ENCODE measurements at regions not wholly inside any gene's neighbourhood (a gene's known extent, or its start where the extent isn't known, plus 50 kb on each side); places are given as distances from the start of the nearest gene placed in this dataset.

- TF ChIP-seq EZH2 (IDR thresholded peaks at IDR 0.05; ENCODE audit: borderline replicate concordance, insufficient read depth, low read depth, low read length, poor library complexity, severe bottlenecking) (no peak), CTCF (IDR thresholded peaks at IDR 0.05) (no peak)
- no peak overlapping the region for H3K9ac ChIP-seq (ENCODE audit: low read length)
- no peak for DNase-seq
- no peak overlapping the region for H3K4me2 ChIP-seq (replicated peaks; ENCODE audit: low read depth, low read length, poor library complexity, severe bottlenecking)
- ChIA-PET CTCF (no interaction called here), POLR2A (no interaction called here)
- no peak overlapping the region for H3K27ac Mint-ChIP-seq
- no peaks in the 10 kb centered on the region for H3K9me3 ChIP-seq (ENCODE audit: control extremely low read depth in 1 of 3, control insufficient read depth in 2 of 3, insufficient read depth in 1 of 3, low read length in 2 of 3)
- no peaks in the 10 kb centered on the region for H3K9me3 Mint-ChIP-seq (ENCODE audit: insufficient read depth)
- no peak overlapping the region for H3K4me3 ChIP-seq (ENCODE audit: control extremely low read depth in 1 of 5, extremely low read depth in 1 of 5, insufficient read depth in 1 of 5, low read depth in 2 of 5, low read length in 4 of 5)
- H2AFZ ChIP-seq (ENCODE audit: insufficient read depth, low read depth, low read length, poor library complexity, severe bottlenecking): no peak overlapping the region
- H3K79me2 ChIP-seq (ENCODE audit: control insufficient read depth, insufficient read depth, low read length): no peaks in the 10 kb centered on the region
- intact Hi-C loops (cut with micrococcal nuclease): no loop called here
- no peaks in the 10 kb centered on the region for H4K20me1 ChIP-seq (ENCODE audit: control insufficient read depth, insufficient read depth, low read length, poor library complexity, severe bottlenecking)
- ATAC-seq (ENCODE audit: low read depth): no peak
- no peaks in the 10 kb centered on the region for H3K4me1 ChIP-seq (ENCODE audit: control insufficient read depth in 2 of 2, insufficient read depth in 2 of 2, low read length in 2 of 2)
- H3K27me3 ChIP-seq (replicated peaks in 1 of 4; ENCODE audit: control extremely low read depth in 1 of 4, control insufficient read depth in 3 of 4, insufficient read depth in 4 of 4, low read length in 3 of 4): peaks cover 0 to 9% (median 0%) of the 10 kb centered on the region in 4 experiments
- 91% methylated on average over 3 of the region's 3 CpGs for WGBS (ENCODE audit: insufficient coverage)
- H3K4me3 Mint-ChIP-seq: no peak overlapping the region
- no peaks in the 10 kb centered on the region for H3K36me3 ChIP-seq (replicated peaks in 1 of 2; ENCODE audit: control extremely low read depth in 1 of 2, control insufficient read depth in 1 of 2, extremely low read depth in 1 of 2, insufficient read depth in 2 of 2, low read length in 1 of 2)
- H3K27ac ChIP-seq (ENCODE audit: low read length in 2 of 2): no peak overlapping the region
- H3K4me1 Mint-ChIP-seq: no peaks in the 10 kb centered on the region
- peaks cover 10% of the 10 kb centered on the region for H3K27me3 Mint-ChIP-seq
These were observed 128.9 kb upstream of the ASB18 start for GRCh38 chr2:236393101-236393500.

- Mint-ChIP-seq H3K9me3 (ENCODE audit: insufficient read depth) (no peaks in the 10 kb centered on the region), H3K27me3 (peaks cover 10% of the 10 kb centered on the region), H3K4me1 (no peaks in the 10 kb centered on the region), H3K4me3 (no peak overlapping the region), H3K27ac (no peak overlapping the region)
- Histone ChIP-seq H3K4me2 (replicated peaks; ENCODE audit: low read depth, low read length, poor library complexity, severe bottlenecking) (no peak overlapping the region), H3K9me3 (ENCODE audit: control extremely low read depth in 1 of 3, control insufficient read depth in 2 of 3, insufficient read depth in 1 of 3, low read length in 2 of 3) (no peaks in the 10 kb centered on the region), H2AFZ (ENCODE audit: insufficient read depth, low read depth, low read length, poor library complexity, severe bottlenecking) (no peak overlapping the region), H4K20me1 (ENCODE audit: control insufficient read depth, insufficient read depth, low read length, poor library complexity, severe bottlenecking) (no peaks in the 10 kb centered on the region), H3K9ac (ENCODE audit: low read length) (no peak overlapping the region), H3K79me2 (ENCODE audit: control insufficient read depth, insufficient read depth, low read length) (no peaks in the 10 kb centered on the region), H3K4me1 (ENCODE audit: control insufficient read depth in 2 of 2, insufficient read depth in 2 of 2, low read length in 2 of 2) (no peaks in the 10 kb centered on the region), H3K36me3 (replicated peaks in 1 of 2; ENCODE audit: control extremely low read depth in 1 of 2, control insufficient read depth in 1 of 2, extremely low read depth in 1 of 2, insufficient read depth in 2 of 2, low read length in 1 of 2) (no peaks in the 10 kb centered on the region), H3K27ac (ENCODE audit: low read length in 2 of 2) (no peak overlapping the region), H3K4me3 (ENCODE audit: control extremely low read depth in 1 of 5, extremely low read depth in 1 of 5, insufficient read depth in 1 of 5, low read depth in 2 of 5, low read length in 4 of 5) (no peak overlapping the region), H3K27me3 (replicated peaks in 1 of 4; ENCODE audit: control extremely low read depth in 1 of 4, control insufficient read depth in 3 of 4, insufficient read depth in 4 of 4, low read length in 3 of 4) (peaks cover 0 to 9% (median 0%) of the 10 kb centered on the region in 4 experiments)
- TF ChIP-seq CTCF (IDR thresholded peaks at IDR 0.05) (no peak), EZH2 (IDR thresholded peaks at IDR 0.05; ENCODE audit: borderline replicate concordance, insufficient read depth, low read depth, low read length, poor library complexity, severe bottlenecking) (no peak)
- ATAC-seq (ENCODE audit: low read depth): no peak
- CTCF ChIA-PET: interaction anchor here (0.6 kb wide), 1 partner anchor 635 kb away, joined by 3 read pairs; no protein-coding TSS in a partner anchor
- intact Hi-C loops (cut with micrococcal nuclease): no loop called here
- 75% methylated on average over 2 of the region's 3 CpGs for WGBS (ENCODE audit: insufficient coverage)
- no peak for DNase-seq
- POLR2A ChIA-PET: no interaction called here
These were observed 129.4 kb upstream of the ASB18 start for GRCh38 chr2:236393581-236393980.

All from B cell (primary cell).